Jurkat, Clone E6-1 (cell line): ENCODE measurements at regions not wholly inside any gene's neighbourhood (a gene's known extent, or its start where the extent isn't known, plus 50 kb on each side); places are given as distances from the start of the nearest gene placed in this dataset.

ENCODE experiments used
- DNase-seq: peaks from one replicate; pipeline ENCODE4 v3.0.0-alpha.2; 2011; ENCODE audit warnings: low read depth, low spot score
- H3K4me3 ChIP-seq: 2 replicates; pipeline ENCODE4 v1.5.1; 2011; ENCODE audit warnings: mild to moderate bottlenecking, low read length, control low read depth, moderate library complexity

GRCh38 chr15:95409626-95410310 is 920.7 kb upstream of the NR2F2 start:
- DNase-seq = no peak
- H3K4me3 ChIP-seq = no peak overlapping the region

GRCh38 chr15:95410757-95411156 is 919.7 kb upstream of the NR2F2 start:
- no peak overlapping the region for H3K4me3 ChIP-seq
- no peak for DNase-seq

GRCh38 chr15:95416576-95416975 is 913.9 kb upstream of the NR2F2 start:
- no peak overlapping the region for H3K4me3 ChIP-seq
- no peak for DNase-seq

- DNase-seq = no peak
- H3K4me3 ChIP-seq = no peak overlapping the region
These were observed 912.7 kb upstream of the NR2F2 start for GRCh38 chr15:95417761-95418160.

GRCh38 chr15:95422255-95422654 is 908.2 kb upstream of the NR2F2 start:
- DNase-seq = no peak

GRCh38 chr15:95425859-95426258 is 904.6 kb upstream of the NR2F2 start:
- no peak overlapping the region for H3K4me3 ChIP-seq
- no peak for DNase-seq

More at GRCh38 chr15:95422255-95422654, 908.2 kb upstream of the NR2F2 start:
- H3K4me3 ChIP-seq = no peak overlapping the region

GRCh38 chr15:95429345-95429744 is 901.2 kb upstream of the NR2F2 start:
- H3K4me3 ChIP-seq = no peak overlapping the region
- DNase-seq = no peak

- no peak for DNase-seq
- no peak overlapping the region for H3K4me3 ChIP-seq
These were observed 899.0 kb upstream of the NR2F2 start for GRCh38 chr15:95431518-95431917.

- no peak for DNase-seq
- no peak overlapping the region for H3K4me3 ChIP-seq
These were observed 897.6 kb upstream of the NR2F2 start for GRCh38 chr15:95432878-95433405.

- DNase-seq = no peak
These were observed 890.6 kb upstream of the NR2F2 start for GRCh38 chr15:95439922-95440376.

GRCh38 chr15:95440712-95441111 is 889.8 kb upstream of the NR2F2 start:
- H3K4me3 ChIP-seq = no peak overlapping the region
- no peak for DNase-seq

More at GRCh38 chr15:95439922-95440376, 890.6 kb upstream of the NR2F2 start:
- H3K4me3 ChIP-seq = no peak overlapping the region

- no peak for DNase-seq
- no peak overlapping the region for H3K4me3 ChIP-seq
These were observed 888.3 kb upstream of the NR2F2 start for GRCh38 chr15:95442107-95442719.

- no peak overlapping the region for H3K4me3 ChIP-seq
- no peak for DNase-seq
These were observed 885.6 kb upstream of the NR2F2 start for GRCh38 chr15:95444860-95445259.

- peak; percentile 91 for DNase-seq
- H3K4me3 ChIP-seq = no peak overlapping the region
These were observed 883.6 kb upstream of the NR2F2 start for GRCh38 chr15:95446854-95447253.

- no peak for DNase-seq
- no peak overlapping the region for H3K4me3 ChIP-seq
These were observed 883.0 kb upstream of the NR2F2 start for GRCh38 chr15:95447486-95447885.

GRCh38 chr15:95448531-95449229 is 881.8 kb upstream of the NR2F2 start:
- no peak for DNase-seq
- H3K4me3 ChIP-seq = no peak overlapping the region

GRCh38 chr15:95449230-95449628 is 881.3 kb upstream of the NR2F2 start:
- no peak overlapping the region for H3K4me3 ChIP-seq
- no peak for DNase-seq

- no peak overlapping the region for H3K4me3 ChIP-seq
- DNase-seq = no peak
These were observed 880.1 kb upstream of the NR2F2 start for GRCh38 chr15:95450413-95450812.

- H3K4me3 ChIP-seq = no peak overlapping the region
- DNase-seq = no peak
These were observed 878.6 kb upstream of the NR2F2 start for GRCh38 chr15:95451938-95452337.
